ENCODE measurements at regions not wholly inside any gene's neighbourhood (a gene's known extent, or its start where the extent isn't known, plus 50 kb on each side); places are given as distances from the start of the nearest gene placed in this dataset.

GRCh38 chr15:92725171-92725570 is 69.6 kb upstream of the FAM174B start:
- TF ChIP-seq, protein P1, sequence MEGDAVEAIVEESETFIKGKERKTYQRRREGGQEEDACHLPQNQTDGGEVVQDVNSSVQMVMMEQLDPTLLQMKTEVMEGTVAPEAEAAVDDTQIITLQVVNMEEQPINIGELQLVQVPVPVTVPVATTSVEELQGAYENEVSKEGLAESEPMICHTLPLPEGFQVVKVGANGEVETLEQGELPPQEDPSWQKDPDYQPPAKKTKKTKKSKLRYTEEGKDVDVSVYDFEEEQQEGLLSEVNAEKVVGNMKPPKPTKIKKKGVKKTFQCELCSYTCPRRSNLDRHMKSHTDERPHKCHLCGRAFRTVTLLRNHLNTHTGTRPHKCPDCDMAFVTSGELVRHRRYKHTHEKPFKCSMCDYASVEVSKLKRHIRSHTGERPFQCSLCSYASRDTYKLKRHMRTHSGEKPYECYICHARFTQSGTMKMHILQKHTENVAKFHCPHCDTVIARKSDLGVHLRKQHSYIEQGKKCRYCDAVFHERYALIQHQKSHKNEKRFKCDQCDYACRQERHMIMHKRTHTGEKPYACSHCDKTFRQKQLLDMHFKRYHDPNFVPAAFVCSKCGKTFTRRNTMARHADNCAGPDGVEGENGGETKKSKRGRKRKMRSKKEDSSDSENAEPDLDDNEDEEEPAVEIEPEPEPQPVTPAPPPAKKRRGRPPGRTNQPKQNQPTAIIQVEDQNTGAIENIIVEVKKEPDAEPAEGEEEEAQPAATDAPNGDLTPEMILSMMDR (IDR thresholded peaks at IDR 0.05; ENCODE audit: low read depth, low read length, poor library complexity, severe bottlenecking), result no peak
- no peak for TF ChIP-seq EZH2phosphoT487 (IDR thresholded peaks at IDR 0.05; ENCODE audit: borderline replicate concordance, low read length)

Measured in DOHH2 (cell line).